Heart left ventricle (tissue), 16 donors: ENCODE measurements at regions not wholly inside any gene's neighbourhood (a gene's known extent, or its start where the extent isn't known, plus 50 kb on each side); places are given as distances from the start of the nearest gene placed in this dataset.

Source experiments
- ATAC-seq, 4 donors: fragments of 200-7000 bp; cut with Tn5 transposase; one replicate each; pipeline ENCODE4 v1.9.1; 2020 to 2022; ENCODE audit warnings: moderate library complexity in 4 of 4, mild to moderate bottlenecking in 3 of 4, moderate number of reproducible peaks in 1 of 4
- DNase-seq, 5 donors: peaks; one replicate each; pipeline ENCODE4 v3.0.0-alpha.2; 2020
- H3K27ac ChIP-seq, 12 donors: fragments of 200-600 bp; sonication (generic) in 4 of 12; one replicate each; pipeline versions ENCODE4 v1.5.0 to v1.8.0; 2016 to 2022; ENCODE audit warnings: mild to moderate bottlenecking in 2 of 12
- H3K27me3 ChIP-seq, 9 donors: fragments of 200-600 bp; sonication (generic) in 2 of 9; one replicate each; pipeline versions ENCODE4 v1.5.1 to v1.8.0; 2016 to 2022; ENCODE audit warnings: mild to moderate bottlenecking in 3 of 9
- H3K36me3 ChIP-seq, 9 donors: fragments of 200-600 bp; sonication (generic) in 2 of 9; one replicate each; pipeline versions ENCODE4 v1.5.0 to v1.8.0; 2018 to 2022; ENCODE audit warnings: mild to moderate bottlenecking in 2 of 9
- H3K4me1 ChIP-seq, 12 donors: fragments of 200-600 bp; sonication (generic) in 4 of 12; one replicate each; pipeline versions ENCODE4 v1.5.0 to v1.8.0; 2016 to 2022; ENCODE audit warnings: mild to moderate bottlenecking in 3 of 12
- H3K4me3 ChIP-seq, 12 donors: fragments of 200-600 bp; sonication (generic) in 4 of 12; one replicate each; pipeline versions ENCODE4 v1.5.0 to v1.8.0; 2017 to 2022; ENCODE audit warnings: mild to moderate bottlenecking in 9 of 12, moderate library complexity in 4 of 12
- H3K9me3 ChIP-seq, 12 donors: fragments of 200-600 bp; sonication (generic) in 4 of 12; one replicate each; pipeline versions ENCODE4 v1.5.0 to v1.8.0; 2016 to 2022; ENCODE audit warnings: mild to moderate bottlenecking in 1 of 12
- POLR2A ChIP-seq, 2 donors: fragments of 450-650 bp; IDR thresholded peaks; one replicate each; pipeline ENCODE4 v1.6.1; 2017; ENCODE audit warnings: antibody characterized with exemption in 2 of 2, mild to moderate bottlenecking in 2 of 2, moderate library complexity in 2 of 2
- WGBS, 4 donors: extraction: QIAGEN DNeasy Blood & Tissue Kit in 2 of 4; methylation state at CpG; one replicate each; pipeline versions ENCODE4 v1.1.5 to v1.1.7; 2013 to 2018; 5-methylcytosine and 5-hydroxymethylcytosine counted together
- intact Hi-C, 10 donors: fragments of 100-400 bp; cut with DNase I; formaldehyde crosslinking; loops; one replicate each; pipeline versions ENCODE4 v1.11.1 to v1.14.2; 2022
- TF ChIP-seq, protein P1 (sequence below), 12 donors: fragments of 200-600 bp; sonication (generic) in 4 of 12; IDR thresholded peaks; one replicate each; pipeline versions ENCODE4 v1.5.0 to v1.8.0; 2018 to 2022; ENCODE audit warnings: antibody characterized with exemption in 12 of 12, mild to moderate bottlenecking in 5 of 12
- donor health status: ischemic (EF 13 %, LVEDD 7.1; RV severe dilation, severe dysfunction).
- donor health status: healthy with polysubstance abuse.
- donor health status: DM: no; HTN: yes; CAD: no.
- donor health status: DM: no; HTN: no; CAD: no.
- donor health status: ischemic (EF 25% LVEDD 6.9; RV normal size, moderate dysfunction).
- donor health status: ischemic (EF 25% LVEDD 5.7; RV mildly dilated, moderate dysfunction).
- donor health status: healthy.
- donor health status: DM: yes; HTN: yes; CAD: no.
- donor health status: ischemic (EF 35%, LVEDD 5.7; RV mildly dilated, moderate dysfunction).
- donor health status: nonischemic (EF 11% LVEDD 7.7; RV severe dilation, severe dysfunction).
- donor health status: DM: yes; HTN: yes; CAD: no.
- donor health status: PGD.
- donor health status: ischemic (EF 29% LVEDD 5.4; RV normal size, mild dysfunction).
- donor health status: nonischemic (EF 23%, LVEDD 6.1; RV moderate dilation, normal function).

DNA sequence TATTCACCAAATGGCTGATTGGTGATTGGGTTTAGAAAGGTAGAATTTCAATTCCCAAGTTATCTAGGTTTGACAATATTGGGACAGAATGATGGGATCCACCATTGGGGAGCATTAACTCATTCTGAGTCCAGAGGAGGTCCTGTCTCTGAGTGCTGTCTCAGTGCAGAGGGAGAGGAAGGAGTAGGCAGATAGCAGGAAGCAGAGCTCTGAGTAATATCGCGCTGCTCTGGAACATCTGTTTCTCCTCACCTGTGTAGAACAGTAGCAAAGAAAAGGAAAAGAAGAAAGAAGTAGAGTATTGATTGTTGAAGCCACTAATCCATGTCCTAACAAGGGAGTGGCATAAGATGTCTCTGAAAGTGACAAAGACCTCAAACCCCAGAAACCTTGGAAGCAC is 1657.8 kb downstream of the MRPL39 start:
- H3K4me1 ChIP-seq, result no peaks in the 10 kb centered on the region
- peaks cover 0 to 4% (median 0%) of the 10 kb centered on the region in 12 donors for H3K9me3 ChIP-seq
- intact Hi-C loops, result no loop called here
- H3K36me3 ChIP-seq, result no peaks in the 10 kb centered on the region
- TF ChIP-seq, protein P1, sequence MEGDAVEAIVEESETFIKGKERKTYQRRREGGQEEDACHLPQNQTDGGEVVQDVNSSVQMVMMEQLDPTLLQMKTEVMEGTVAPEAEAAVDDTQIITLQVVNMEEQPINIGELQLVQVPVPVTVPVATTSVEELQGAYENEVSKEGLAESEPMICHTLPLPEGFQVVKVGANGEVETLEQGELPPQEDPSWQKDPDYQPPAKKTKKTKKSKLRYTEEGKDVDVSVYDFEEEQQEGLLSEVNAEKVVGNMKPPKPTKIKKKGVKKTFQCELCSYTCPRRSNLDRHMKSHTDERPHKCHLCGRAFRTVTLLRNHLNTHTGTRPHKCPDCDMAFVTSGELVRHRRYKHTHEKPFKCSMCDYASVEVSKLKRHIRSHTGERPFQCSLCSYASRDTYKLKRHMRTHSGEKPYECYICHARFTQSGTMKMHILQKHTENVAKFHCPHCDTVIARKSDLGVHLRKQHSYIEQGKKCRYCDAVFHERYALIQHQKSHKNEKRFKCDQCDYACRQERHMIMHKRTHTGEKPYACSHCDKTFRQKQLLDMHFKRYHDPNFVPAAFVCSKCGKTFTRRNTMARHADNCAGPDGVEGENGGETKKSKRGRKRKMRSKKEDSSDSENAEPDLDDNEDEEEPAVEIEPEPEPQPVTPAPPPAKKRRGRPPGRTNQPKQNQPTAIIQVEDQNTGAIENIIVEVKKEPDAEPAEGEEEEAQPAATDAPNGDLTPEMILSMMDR (IDR thresholded peaks at IDR 0.05), result no peak
- no peak for TF ChIP-seq POLR2A (IDR thresholded peaks at IDR 0.05)
- DNase-seq (no peak), ATAC-seq (no peak)
- WGBS, 4 donors, result 71 to 88% (median 82%) methylated on average over 2 of the region's 2 CpGs
- no peaks in the 10 kb centered on the region for H3K27me3 ChIP-seq
- H3K27ac ChIP-seq, result no peak overlapping the region
- H3K4me3 ChIP-seq, result no peak overlapping the region

DNA sequence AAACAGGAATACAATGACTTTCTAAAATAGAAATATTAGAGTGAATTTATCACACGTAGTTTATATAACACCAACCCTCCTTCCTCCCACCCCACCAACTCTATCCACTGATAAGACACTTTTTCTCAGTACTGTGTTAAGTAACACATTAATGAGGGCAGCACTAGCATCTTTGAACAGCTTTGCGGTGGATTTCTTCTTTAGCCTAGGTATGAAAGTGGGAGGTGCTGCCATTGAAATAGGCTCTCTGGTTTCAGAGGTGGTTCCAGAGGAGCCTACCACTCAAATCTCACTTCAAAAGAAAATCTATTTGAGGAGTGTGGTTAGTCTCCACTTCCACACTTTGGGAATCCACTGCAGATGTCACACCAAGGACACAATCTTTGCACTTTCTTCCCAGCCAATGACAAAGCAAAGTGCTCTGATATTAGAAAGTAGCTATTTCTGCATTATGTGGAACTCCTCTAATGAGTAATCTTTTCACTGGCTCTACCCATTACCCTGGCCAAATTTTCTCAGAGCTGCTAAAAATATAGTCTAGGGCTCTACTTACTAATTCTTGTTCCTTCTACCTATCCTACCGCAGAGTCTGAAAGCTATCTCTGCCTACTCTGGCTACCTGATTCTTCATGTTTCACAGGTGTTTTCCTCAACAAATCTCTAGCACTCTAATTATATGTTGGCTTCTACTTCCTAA is 1667.8 kb downstream of the MRPL39 start:
- Histone ChIP-seq H3K4me3 (no peak overlapping the region), H3K4me1 (no peaks in the 10 kb centered on the region), H3K9me3 (no peaks in the 10 kb centered on the region), H3K27ac (no peak overlapping the region), H3K36me3 (no peaks in the 10 kb centered on the region), H3K27me3 (no peaks in the 10 kb centered on the region)
- 61 to 82% (median 64%) methylated on average over 3 of the region's 3 CpGs for WGBS, 4 donors
- DNase-seq (no peak), ATAC-seq (no peak)
- no peak for TF ChIP-seq POLR2A (IDR thresholded peaks at IDR 0.05)
- TF ChIP-seq, protein P1 (IDR thresholded peaks at IDR 0.05), result no peak
- intact Hi-C loops, result no loop called here

GRCh38 chr21:23936991-23937390 is 1670.3 kb downstream of the MRPL39 start:
- intact Hi-C loops, result no loop called here
- Histone ChIP-seq H3K27ac (no peak overlapping the region), H3K27me3 (no peaks in the 10 kb centered on the region), H3K4me1 (no peaks in the 10 kb centered on the region), H3K36me3 (no peaks in the 10 kb centered on the region), H3K4me3 (no peak overlapping the region), H3K9me3 (no peaks in the 10 kb centered on the region)
- ATAC-seq (no peak), DNase-seq (no peak)
- TF ChIP-seq, protein P1 (IDR thresholded peaks at IDR 0.05), result no peak
- no peak for TF ChIP-seq POLR2A (IDR thresholded peaks at IDR 0.05)
- 81 to 89% (median 82%) methylated on average over 2 of the region's 2 CpGs for WGBS, 4 donors

DNA sequence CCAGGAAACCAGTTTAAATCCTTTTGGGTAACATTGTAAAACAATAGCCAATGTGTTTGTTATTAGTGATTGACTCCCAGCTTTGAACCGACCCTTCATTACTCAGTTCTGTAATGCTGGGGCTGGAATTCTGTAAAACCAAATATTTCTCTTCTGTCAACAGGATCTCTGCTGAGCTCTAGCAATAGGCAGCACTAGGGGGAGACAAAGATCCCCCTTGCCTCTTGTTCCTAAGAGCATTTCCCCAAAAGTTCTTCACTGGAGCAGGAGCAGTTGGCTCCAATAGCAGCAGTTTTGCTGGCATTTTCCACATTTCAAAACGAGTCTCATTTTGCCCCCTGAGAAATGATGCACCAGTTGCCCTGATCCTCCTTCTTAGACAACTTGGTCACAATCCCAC is 1671.1 kb downstream of the MRPL39 start:
- Histone ChIP-seq H3K9me3 (no peaks in the 10 kb centered on the region), H3K36me3 (no peaks in the 10 kb centered on the region), H3K27ac (no peak overlapping the region), H3K4me3 (no peak overlapping the region), H3K4me1 (no peaks in the 10 kb centered on the region), H3K27me3 (no peaks in the 10 kb centered on the region)
- TF ChIP-seq, protein P1 (IDR thresholded peaks at IDR 0.05), result peak in 6 of 12 donors; percentile 23 to 35 (median 29)
- TF ChIP-seq POLR2A (IDR thresholded peaks at IDR 0.05), result no peak
- intact Hi-C loops, result no loop called here
- ATAC-seq (no peak), DNase-seq (no peak)
- 54 to 62% (median 58%) methylated on average over 2 of the region's 2 CpGs for WGBS, 4 donors
